Suprapubic skin (tissue), 4 donors: ENCODE measurements at regions not wholly inside any gene's neighbourhood (a gene's known extent, or its start where the extent isn't known, plus 50 kb on each side); places are given as distances from the start of the nearest gene placed in this dataset.

ENCODE experiments used
- DNase-seq, 2 donors: peaks; one replicate each; pipeline ENCODE4 v3.0.0-alpha.2; 2019; ENCODE audit warnings: low spot score in 2 of 2
- H3K27ac ChIP-seq: fragments of 200-600 bp; sonication (generic); one replicate; pipeline ENCODE4 v1.5.1; 2019
- H3K27me3 ChIP-seq: fragments of 200-600 bp; sonication (generic); one replicate; pipeline ENCODE4 v1.5.1; 2019
- H3K36me3 ChIP-seq: fragments of 200-600 bp; sonication (generic); one replicate; pipeline ENCODE4 v1.5.1; 2019
- H3K4me1 ChIP-seq: fragments of 200-600 bp; sonication (generic); one replicate; pipeline ENCODE4 v1.5.1; 2019
- H3K4me3 ChIP-seq: fragments of 200-600 bp; sonication (generic); one replicate; pipeline ENCODE4 v1.5.1; 2019; ENCODE audit warnings: mild to moderate bottlenecking
- H3K9me3 ChIP-seq: fragments of 200-600 bp; sonication (generic); one replicate; pipeline ENCODE4 v1.5.1; 2019
- EP300 ChIP-seq: sonication (generic); formaldehyde crosslinking; IDR thresholded peaks from one replicate; pipeline ENCODE4 v1.6.1; 2017; ENCODE audit warnings: antibody characterized with exemption
- POLR2A ChIP-seq, 2 donors: fragments of 450-650 bp; IDR thresholded peaks; one replicate each; pipeline ENCODE4 v1.6.1; 2017; ENCODE audit warnings: antibody characterized with exemption in 2 of 2, mild to moderate bottlenecking in 2 of 2, moderate library complexity in 2 of 2
- POLR2AphosphoS5 ChIP-seq, 3 donors: sonication (generic); formaldehyde crosslinking; IDR thresholded peaks; one replicate each; pipeline ENCODE4 v1.6.1; 2017; ENCODE audit warnings: antibody characterized with exemption in 3 of 3
- WGBS: methylation state at CpG from one replicate; pipeline ENCODE4 v1.1.5; 2018; 5-methylcytosine and 5-hydroxymethylcytosine counted together
- TF ChIP-seq, protein P1 (sequence below), 2 donors: fragments of 200-600 bp in 1 of 2; fragments of 450-650 bp in 1 of 2; sonication (generic) in 1 of 2; IDR thresholded peaks; one replicate each; pipeline ENCODE4 v1.5.1; 2016 to 2019; ENCODE audit warnings: antibody characterized with exemption in 2 of 2, mild to moderate bottlenecking in 1 of 2, moderate library complexity in 1 of 2

DNA sequence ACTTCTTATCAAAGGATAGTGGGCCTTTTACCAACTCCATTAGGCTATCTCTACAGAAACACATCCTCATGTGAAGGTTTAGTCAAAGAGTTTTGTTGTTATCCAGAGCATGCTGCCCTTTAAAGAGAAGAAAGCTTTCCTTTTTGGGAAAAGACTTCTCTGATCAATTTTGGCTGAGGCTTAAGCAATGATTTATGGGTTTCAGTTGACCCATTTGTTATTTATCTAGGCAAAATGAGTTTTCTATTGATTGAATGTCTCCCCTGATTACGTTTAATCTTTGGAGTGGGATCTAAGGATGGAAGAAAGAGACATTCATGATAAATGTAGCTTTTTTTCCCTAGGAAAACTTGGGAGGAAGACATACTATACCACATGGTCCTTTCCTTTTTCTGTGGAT, 326.6 kb upstream of the JAG1 start:
- DNase-seq, result no peak
- no peak for TF ChIP-seq POLR2A (IDR thresholded peaks at IDR 0.05)
- TF ChIP-seq, protein P1, sequence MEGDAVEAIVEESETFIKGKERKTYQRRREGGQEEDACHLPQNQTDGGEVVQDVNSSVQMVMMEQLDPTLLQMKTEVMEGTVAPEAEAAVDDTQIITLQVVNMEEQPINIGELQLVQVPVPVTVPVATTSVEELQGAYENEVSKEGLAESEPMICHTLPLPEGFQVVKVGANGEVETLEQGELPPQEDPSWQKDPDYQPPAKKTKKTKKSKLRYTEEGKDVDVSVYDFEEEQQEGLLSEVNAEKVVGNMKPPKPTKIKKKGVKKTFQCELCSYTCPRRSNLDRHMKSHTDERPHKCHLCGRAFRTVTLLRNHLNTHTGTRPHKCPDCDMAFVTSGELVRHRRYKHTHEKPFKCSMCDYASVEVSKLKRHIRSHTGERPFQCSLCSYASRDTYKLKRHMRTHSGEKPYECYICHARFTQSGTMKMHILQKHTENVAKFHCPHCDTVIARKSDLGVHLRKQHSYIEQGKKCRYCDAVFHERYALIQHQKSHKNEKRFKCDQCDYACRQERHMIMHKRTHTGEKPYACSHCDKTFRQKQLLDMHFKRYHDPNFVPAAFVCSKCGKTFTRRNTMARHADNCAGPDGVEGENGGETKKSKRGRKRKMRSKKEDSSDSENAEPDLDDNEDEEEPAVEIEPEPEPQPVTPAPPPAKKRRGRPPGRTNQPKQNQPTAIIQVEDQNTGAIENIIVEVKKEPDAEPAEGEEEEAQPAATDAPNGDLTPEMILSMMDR (IDR thresholded peaks at IDR 0.05), result no peak
- TF ChIP-seq EP300, result no peak
- TF ChIP-seq POLR2AphosphoS5 (IDR thresholded peaks at IDR 0.05), result no peak
- no peaks in the 10 kb centered on the region for H3K9me3 ChIP-seq
- H3K27me3 ChIP-seq, result no peaks in the 10 kb centered on the region
- H3K27ac ChIP-seq, result no peak overlapping the region
- WGBS, result 73% methylated on average over 1 of the region's 1 CpG
- H3K4me3 ChIP-seq, result no peak overlapping the region
- H3K4me1 ChIP-seq, result peaks cover 24% of the 10 kb centered on the region
- H3K36me3 ChIP-seq, result no peaks in the 10 kb centered on the region

GRCh38 chr20:11001302-11001701, 327.5 kb upstream of the JAG1 start:
- Histone ChIP-seq H3K36me3 (no peaks in the 10 kb centered on the region), H3K4me1 (peaks cover 24% of the 10 kb centered on the region), H3K27me3 (no peaks in the 10 kb centered on the region), H3K4me3 (no peak overlapping the region), H3K27ac (peak overlapping the region; percentile 50), H3K9me3 (no peaks in the 10 kb centered on the region)
- TF ChIP-seq EP300 (no peak), POLR2AphosphoS5 (IDR thresholded peaks at IDR 0.05) (no peak), POLR2A (IDR thresholded peaks at IDR 0.05) (no peak)
- TF ChIP-seq, protein P1 (IDR thresholded peaks at IDR 0.05), result no peak
- no peak for DNase-seq
- WGBS, result 61% methylated on average over 4 of the region's 4 CpGs

DNA sequence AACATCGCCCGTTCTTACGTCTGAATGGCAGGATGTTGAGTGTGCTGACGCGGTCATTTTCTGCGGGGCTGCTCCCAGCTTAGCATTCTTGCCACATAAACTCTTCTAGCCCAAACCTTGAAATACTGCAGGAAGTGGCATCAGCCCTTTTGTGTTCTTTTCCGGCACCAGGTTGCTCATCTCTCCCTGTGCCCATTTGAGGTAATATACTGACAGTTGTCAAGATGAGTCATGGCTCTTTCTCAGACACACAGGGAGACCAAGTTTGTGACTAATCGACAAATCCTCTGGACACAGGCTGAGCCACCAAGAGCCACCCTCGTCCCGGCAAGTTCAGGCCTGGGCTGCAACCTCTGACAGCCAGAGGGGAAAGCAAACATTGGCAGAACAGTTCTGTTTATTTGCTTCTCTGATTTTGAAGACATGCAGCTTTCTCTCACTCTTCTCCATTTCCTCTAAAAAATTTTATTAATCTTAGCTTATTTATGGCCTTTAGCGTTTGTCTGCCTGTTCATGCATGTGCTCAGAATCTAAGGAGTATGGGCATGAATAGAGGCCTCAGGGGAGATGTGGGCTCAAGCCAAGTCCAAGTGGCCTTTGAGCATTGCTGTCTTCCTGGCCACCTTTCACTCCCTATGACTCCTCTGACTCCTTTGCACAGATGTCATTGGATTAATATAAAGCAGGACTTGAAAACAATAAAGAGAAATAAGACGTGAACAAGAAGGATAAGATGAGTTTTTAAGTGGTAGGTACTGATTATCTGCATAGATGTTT, 328.2 kb upstream of the JAG1 start:
- Histone ChIP-seq H3K27ac (peak overlapping the region; percentile 50), H3K4me1 (peaks cover 24% of the 10 kb centered on the region), H3K4me3 (no peak overlapping the region), H3K9me3 (no peaks in the 10 kb centered on the region), H3K27me3 (no peaks in the 10 kb centered on the region), H3K36me3 (no peaks in the 10 kb centered on the region)
- DNase-seq, result no peak
- 45% methylated on average over 12 of the region's 12 CpGs for WGBS
- TF ChIP-seq POLR2AphosphoS5 (IDR thresholded peaks at IDR 0.05), result peak in 1 of 3 donors; percentile 8
- TF ChIP-seq, protein P1 (IDR thresholded peaks at IDR 0.05), result no peak
- TF ChIP-seq POLR2A (IDR thresholded peaks at IDR 0.05), result no peak

GRCh38 chr20:11003341-11003740, 329.5 kb upstream of the JAG1 start:
- DNase-seq, result no peak
- H3K4me3 ChIP-seq, result no peak overlapping the region
- peak overlapping the region; percentile 28 for H3K27ac ChIP-seq
- H3K4me1 ChIP-seq, result peaks cover 24% of the 10 kb centered on the region
- TF ChIP-seq POLR2A (IDR thresholded peaks at IDR 0.05), result no peak
- TF ChIP-seq POLR2AphosphoS5 (IDR thresholded peaks at IDR 0.05), result no peak
- TF ChIP-seq, protein P1 (IDR thresholded peaks at IDR 0.05), result no peak
- TF ChIP-seq EP300, result no peak
- H3K27me3 ChIP-seq, result no peaks in the 10 kb centered on the region
- H3K36me3 ChIP-seq, result no peaks in the 10 kb centered on the region
- no peaks in the 10 kb centered on the region for H3K9me3 ChIP-seq
- 45% methylated on average over 2 of the region's 2 CpGs for WGBS

DNA sequence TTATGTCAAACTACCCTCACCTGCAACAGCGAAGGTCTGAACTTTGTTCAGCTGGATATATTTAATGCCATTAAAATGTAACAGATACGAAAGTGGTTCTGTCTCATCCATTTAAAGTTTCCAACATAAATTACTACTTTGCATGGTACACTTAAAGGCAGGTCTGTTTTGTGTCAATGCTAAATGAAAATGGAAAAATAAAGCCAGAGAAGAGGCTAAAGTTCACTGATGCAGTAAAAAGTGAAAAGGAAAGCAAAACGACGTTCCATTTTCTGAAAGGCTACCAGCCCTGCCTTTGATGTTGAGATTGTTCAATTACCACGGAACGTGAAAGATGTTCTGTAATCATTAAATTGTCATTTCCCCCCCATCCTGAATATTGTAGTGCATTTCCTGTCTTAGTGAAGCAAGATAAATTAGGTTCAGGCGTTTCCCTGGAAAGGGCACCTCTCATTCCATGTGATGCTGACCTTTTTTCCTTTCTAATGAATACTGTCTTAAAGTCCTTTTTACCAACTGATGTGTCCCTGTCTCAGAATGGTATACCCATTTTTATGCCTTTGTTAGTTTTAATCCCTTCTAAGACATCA, 334.7 kb upstream of the JAG1 start:
- DNase-seq, result no peak
- Histone ChIP-seq H3K9me3 (no peaks in the 10 kb centered on the region), H3K4me1 (peaks cover 11% of the 10 kb centered on the region), H3K27me3 (no peaks in the 10 kb centered on the region), H3K4me3 (no peak overlapping the region), H3K36me3 (no peaks in the 10 kb centered on the region), H3K27ac (no peak overlapping the region)
- 48% methylated on average over 7 of the region's 7 CpGs for WGBS
- TF ChIP-seq POLR2A (IDR thresholded peaks at IDR 0.05), result no peak
- TF ChIP-seq, protein P1 (IDR thresholded peaks at IDR 0.05), result no peak
- no peak for TF ChIP-seq EP300
- TF ChIP-seq POLR2AphosphoS5 (IDR thresholded peaks at IDR 0.05), result no peak
